SK-N-SH treated with all-trans-retinoic acid at 6 μM for 48 hours (cell line): ENCODE measurements at regions not wholly inside any gene's neighbourhood (a gene's known extent, or its start where the extent isn't known, plus 50 kb on each side); places are given as distances from the start of the nearest gene placed in this dataset.

ENCODE experiments used
- CSRNP3 ChIP-seq: fragments of 250-450 bp; sonication (Bioruptor Pico); IDR thresholded peaks from 2 replicates; pipeline ENCODE4 v1.5.1; 2021; ENCODE audit warnings: mild to moderate bottlenecking, moderate library complexity
- SNAI2 ChIP-seq: fragments of 250-450 bp; sonication (Bioruptor Pico); IDR thresholded peaks from 2 replicates; pipeline ENCODE4 v1.5.0; 2020; ENCODE audit warnings: mild to moderate bottlenecking, moderate library complexity
- ZFP3 ChIP-seq: fragments of 250-450 bp; sonication (Bioruptor Pico); IDR thresholded peaks from 2 replicates; pipeline ENCODE4 v1.5.0; 2020; ENCODE audit warnings: mild to moderate bottlenecking, moderate library complexity
- ZNF565 ChIP-seq: fragments of 450-650 bp; formaldehyde crosslinking; conservative IDR thresholded peaks from 2 replicates; pipeline ENCODE4 v1.5.0; 2020; ENCODE audit warnings: low read depth, mild to moderate bottlenecking, moderate library complexity

- TF ChIP-seq ZNF565 (CRISPR knock-in tag) (no peak), CSRNP3 (CRISPR knock-in tag) (no peak), SNAI2 (CRISPR knock-in tag) (no peak), ZFP3 (CRISPR knock-in tag) (no peak)
Measured at GRCh38 chr10:62454687-62455397, 80.7 kb downstream of the ZNF365 start.
